GM23248 (cell line): ENCODE measurements at regions not wholly inside any gene's neighbourhood (a gene's known extent, or its start where the extent isn't known, plus 50 kb on each side); places are given as distances from the start of the nearest gene placed in this dataset.

Source experiments
- EZH2 ChIP-seq: fragments of 200-600 bp; sonication (generic); IDR thresholded peaks from 2 replicates; pipeline ENCODE4 v1.6.1; 2018; ENCODE audit warnings: antibody characterized with exemption, mild to moderate bottlenecking; ENCODE audit not compliant: insufficient read depth, poor library complexity, severe bottlenecking
- EZH2phosphoT487 ChIP-seq: fragments of 200-600 bp; sonication (generic); IDR thresholded peaks from 2 replicates; pipeline ENCODE4 v1.6.1; 2018; ENCODE audit warnings: antibody characterized with exemption, moderate library complexity, mild to moderate bottlenecking, low read depth; ENCODE audit not compliant: insufficient read depth

DNA sequence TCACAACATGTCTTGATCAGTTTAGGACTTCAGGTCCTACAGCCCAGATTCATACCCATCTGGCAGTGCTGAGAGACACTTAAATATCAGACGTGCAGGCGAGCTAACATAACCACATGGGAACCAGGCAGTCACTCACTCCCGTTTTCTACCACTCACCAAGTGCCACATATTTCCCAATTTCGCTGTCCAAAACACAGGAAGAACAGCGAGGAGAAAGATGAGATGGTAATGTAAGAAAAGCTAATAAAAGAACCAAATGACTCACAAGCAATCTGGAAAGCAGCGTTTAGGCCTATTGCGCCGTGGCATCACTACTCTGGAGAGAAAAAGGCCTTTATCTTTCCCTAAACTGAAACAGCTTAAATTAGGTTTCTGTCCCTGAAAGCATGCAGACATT, 647.8 kb upstream of the SLC39A10 start:
- TF ChIP-seq EZH2 (no peak), EZH2phosphoT487 (no peak)
